Fibroblast of skin of left quadriceps (primary cell): ENCODE measurements at regions not wholly inside any gene's neighbourhood (a gene's known extent, or its start where the extent isn't known, plus 50 kb on each side); places are given as distances from the start of the nearest gene placed in this dataset.
"Not testable (repeated sequence)": the region's sequence is repeated elsewhere in the genome, so short reads cannot be mapped to it uniquely, and the experiment has no call there.

Source experiments
- DNase-seq, 2 experiments: peaks; one replicate each; pipeline ENCODE4 v3.0.0-alpha.2; 2013; ENCODE audit warnings: low read depth in 2 of 2

- DNase-seq: no peak
Observed at GRCh38 chr3:101996832-101997231, 147.5 kb downstream of the NFKBIZ start.

- peak in 1 of 2 experiments; percentile 13 for DNase-seq
Observed at GRCh38 chr3:101998256-101998926, 149.1 kb downstream of the NFKBIZ start.

DNA sequence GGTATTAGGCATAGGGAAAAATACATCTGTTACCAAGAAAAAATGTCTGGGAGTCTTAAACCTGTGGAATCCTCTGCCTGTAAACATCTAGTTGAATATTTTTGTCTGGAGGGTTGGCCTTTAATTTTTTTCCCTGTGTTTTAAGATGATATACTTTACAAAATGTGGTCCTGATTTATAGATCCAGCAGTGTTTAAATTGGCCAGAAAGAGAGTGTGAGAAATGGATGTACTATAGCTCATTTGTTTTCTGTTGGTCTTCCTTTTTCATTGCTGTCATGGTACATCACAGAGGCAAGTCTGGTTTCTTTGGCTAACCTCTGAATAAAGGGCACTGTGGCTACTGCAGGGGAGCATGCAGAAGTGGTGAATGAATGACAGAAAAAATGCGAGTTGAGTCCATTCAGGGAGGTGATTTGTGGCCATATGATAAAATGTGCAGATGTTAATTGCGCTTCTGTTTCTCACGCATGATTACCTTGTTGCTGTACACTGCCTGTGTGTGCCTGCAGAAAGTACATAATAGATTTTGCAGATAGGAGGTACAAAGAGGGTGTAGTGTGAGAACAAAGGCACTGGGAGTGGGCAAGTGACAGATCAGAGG, 150.0 kb downstream of the NFKBIZ start:
- DNase-seq: peak in 1 of 2 experiments; percentile 3

DNA sequence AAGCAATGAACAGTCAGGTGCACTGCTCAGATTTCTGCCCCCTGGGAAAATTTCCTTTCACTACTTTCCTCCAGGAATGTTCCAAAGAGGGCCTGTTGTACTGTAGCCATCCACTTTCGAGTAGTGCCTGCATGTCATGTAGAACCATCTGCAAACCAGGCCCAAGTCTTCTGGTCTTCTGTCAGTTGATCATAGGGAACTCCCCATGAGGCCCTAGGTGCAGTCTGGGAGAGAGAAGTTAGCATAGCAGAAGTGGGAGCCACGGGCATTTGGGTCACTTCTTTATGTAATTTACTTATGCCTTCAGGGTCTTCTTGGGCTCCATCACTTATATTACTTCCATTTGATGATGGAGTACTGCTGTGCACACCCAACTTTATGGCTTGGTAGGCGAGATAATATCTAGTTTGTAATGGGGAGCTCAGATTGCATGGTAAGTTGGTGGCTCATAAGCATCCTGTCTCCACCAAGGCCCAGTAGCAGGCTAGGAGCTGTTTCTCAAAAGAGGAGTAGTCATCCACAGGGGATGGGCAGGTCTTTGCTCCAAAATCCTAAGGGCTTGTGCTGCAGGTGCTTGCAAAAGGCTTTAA, 151.4 kb downstream of the NFKBIZ start:
- DNase-seq: no peak

DNA sequence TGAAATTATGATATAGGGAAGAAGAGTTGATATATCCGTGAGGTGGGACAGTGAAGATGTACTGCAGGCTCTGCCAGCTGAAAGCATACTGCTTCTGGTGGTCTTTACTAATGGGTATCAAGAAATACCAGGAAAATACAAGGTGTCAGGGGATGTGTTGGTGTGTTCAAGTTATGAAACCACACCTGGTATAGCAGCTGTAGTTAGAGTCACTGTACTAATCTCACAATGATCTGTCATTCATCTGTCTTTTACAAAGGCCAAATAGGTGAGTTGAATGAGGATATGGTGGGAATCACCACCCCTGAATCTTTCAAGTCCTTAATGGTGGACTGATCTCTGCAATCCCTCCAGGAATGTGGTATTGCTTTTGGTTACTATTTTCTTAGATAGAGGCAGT, 152.7 kb downstream of the NFKBIZ start:
- no peak for DNase-seq

- DNase-seq: no peak
Observed at GRCh38 chr3:102004561-102004960, 155.2 kb downstream of the NFKBIZ start.

DNA sequence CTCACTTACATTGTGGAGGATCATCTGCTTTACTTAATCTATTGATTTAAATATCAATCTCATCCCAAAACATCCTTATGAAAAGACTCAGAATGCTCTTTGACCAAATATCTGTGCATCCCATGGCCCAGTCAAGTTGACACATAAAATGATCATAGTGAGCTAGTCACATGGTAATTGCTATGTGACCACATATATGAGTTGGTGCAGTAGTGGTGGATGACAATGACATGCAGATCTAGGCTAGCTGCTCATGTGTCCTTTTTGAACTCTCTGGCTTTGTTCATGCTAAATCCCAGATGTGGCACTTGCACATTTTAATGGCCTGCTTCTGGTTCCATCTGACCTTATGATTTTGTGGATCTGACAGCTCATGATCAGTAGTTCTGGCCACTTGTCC, 156.2 kb downstream of the NFKBIZ start:
- DNase-seq: no peak

GRCh38 chr3:102006812-102007485, 157.6 kb downstream of the NFKBIZ start:
- DNase-seq: peak; percentile 92 to 93

GRCh38 chr3:102008436-102008835, 159.1 kb downstream of the NFKBIZ start:
- DNase-seq: not testable (repeated sequence)

DNA sequence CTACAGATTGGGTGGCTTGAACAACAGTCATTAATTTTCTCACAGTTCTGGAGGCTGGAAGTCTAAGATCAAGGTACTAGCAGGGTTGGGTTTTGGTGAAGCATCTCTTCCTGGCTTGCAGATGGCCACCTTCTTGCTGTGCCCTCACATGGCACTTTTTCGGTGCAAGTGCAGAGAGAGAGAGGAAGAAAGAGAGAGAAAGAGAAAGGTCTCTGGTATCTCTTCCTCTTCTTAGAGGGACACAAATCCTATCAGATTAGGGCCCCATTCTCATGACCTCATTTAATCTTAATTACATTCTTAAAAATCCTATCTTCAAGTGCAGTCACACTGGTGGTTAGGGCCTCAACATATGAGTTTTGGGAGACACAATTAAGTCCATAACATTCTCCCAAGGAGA, 167.1 kb downstream of the NFKBIZ start:
- no peak for DNase-seq

DNA sequence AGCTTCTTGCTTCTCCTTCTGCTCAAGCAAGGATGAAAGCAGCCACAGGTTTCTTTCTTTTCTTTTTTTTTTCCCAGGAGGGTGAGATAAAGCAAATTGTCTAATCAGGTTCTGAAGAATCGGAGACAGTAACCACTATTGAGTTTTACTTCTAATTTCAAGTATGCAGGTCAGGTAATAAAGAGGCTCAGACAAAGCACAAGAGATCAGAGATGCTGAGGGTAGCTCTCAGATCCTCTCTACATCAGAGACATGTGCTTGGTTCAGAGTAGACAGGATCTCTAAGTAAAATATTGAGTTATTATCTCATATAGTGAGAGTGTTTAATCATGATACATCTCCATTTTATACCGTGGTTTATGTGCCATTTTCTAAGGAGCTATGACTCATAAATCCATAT, 168.5 kb downstream of the NFKBIZ start:
- no peak for DNase-seq

DNA sequence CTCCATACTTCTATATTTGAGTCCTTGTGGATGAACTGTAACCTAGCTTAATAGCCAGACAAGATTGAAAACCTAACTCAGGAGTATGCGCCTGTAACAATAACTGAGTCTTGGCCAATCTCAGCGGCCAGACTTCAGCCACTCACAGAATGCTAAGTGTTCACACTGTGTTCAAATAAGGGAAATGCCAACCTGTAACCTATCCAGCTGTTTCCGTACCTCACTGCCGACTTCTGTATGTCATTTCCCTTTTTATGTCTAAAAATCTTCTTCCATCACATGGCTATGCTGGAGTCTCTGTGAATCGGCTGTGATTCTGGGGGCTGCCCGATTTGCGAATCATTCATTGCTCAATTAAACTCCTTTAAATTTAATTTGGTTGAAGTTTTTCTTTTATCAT, 169.2 kb downstream of the NFKBIZ start:
- no peak for DNase-seq

DNA sequence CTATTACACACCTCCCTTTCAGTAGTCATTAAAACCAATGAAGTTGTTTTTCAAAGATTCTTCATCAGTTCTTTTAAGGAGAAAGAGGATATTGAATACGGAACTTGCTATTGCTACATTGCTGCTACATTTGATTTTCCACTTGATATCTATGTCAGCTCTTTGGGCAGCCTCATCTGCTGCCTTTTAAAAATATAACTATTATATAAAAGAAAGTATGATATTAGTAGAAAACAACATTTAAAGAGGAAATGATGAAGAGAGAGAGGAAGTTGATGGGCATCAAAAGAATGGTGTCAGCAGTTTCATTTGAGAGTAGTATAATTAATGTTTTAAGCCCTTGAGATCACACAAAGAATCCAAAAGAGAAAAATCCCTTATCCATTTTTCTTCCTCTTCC, 171.4 kb downstream of the NFKBIZ start:
- DNase-seq: no peak

DNA sequence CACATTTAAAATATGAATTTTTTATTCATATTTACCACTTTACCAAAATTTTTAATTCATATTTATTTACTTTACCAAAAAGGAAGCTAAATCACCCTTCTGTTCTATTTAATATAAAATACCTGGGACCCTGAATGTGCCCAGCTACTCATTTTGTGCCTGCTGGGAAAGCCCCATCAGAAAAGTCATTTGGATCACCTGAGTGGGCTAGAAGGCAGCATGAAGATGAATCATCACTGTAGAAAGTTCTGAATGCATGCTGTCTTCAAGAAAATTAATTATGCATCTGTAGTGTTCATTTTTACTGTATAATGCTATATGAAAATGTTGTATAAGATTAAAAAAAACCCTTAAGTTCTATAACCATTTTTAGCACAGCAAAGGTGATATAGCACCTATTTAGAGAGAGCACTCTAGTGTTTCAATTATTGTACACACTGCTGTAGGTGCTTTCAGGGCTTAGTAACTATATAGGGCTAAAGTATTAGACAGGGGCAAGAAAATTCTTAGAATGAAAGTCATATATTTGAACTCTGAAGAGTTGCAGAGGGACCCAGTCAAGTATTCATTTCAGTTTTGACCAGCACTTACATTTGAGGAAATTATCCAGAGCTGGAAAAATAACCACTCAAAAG, 175.1 kb downstream of the NFKBIZ start:
- DNase-seq: no peak

DNA sequence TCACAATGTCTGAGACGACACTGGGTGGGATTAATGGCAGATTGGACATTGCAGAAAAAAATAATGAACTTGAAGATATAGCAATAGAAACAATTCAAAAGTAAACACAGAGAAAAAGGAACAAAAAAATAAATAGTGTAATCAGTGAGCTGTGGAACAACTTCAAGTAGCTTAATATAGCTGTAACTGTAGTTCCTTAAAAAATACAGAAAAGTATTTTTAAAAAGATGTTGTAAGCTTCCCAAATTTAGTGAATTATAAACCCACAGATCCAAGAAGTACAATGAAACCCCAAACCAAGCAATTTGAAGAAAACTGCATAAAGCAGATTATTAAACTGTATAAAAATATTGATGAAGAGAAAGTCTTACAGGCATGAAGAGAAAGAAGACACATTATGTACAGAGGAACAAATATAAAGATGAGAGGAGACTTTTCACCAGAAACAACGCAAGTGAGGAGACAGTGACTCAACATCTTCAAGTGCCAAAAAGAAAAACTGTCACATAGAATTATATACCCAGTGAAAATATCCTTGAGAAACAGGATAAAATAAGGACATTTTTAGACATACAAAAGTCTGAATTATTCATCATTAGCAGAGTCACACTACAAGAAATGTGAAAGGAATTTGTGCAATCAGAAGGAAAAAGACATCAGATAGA, 176.4 kb downstream of the NFKBIZ start:
- DNase-seq: no peak

- no peak for DNase-seq
Observed at GRCh38 chr3:102026656-102027055, 177.3 kb downstream of the NFKBIZ start.

- no peak for DNase-seq
Observed at GRCh38 chr3:102030661-102031060, 181.3 kb downstream of the NFKBIZ start.

GRCh38 chr3:102031834-102032233, 182.5 kb downstream of the NFKBIZ start:
- no peak for DNase-seq

- no peak for DNase-seq
Observed at GRCh38 chr3:102032491-102033383, 183.4 kb downstream of the NFKBIZ start.

GRCh38 chr3:102034639-102035451, 185.5 kb downstream of the NFKBIZ start:
- peak; percentile 55 to 57 for DNase-seq
